ENCODE measurements at regions not wholly inside any gene's neighbourhood (a gene's known extent, or its start where the extent isn't known, plus 50 kb on each side); places are given as distances from the start of the nearest gene placed in this dataset.
A peak's percentile ranks its signal among the peaks of the same experiment; 100 is the strongest.

- Histone ChIP-seq H3K9me3 (replicated peaks in 1 of 11) (peaks cover 0 to 8% (median 0%) of the 10 kb centered on the region in 11 experiments; a peak in 2 of 22 replicates), H3K36me3 (no peaks in the 10 kb centered on the region), H3K27ac (no peak overlapping the region), H3K9ac (no peak overlapping the region), H3K27me3 (no peaks in the 10 kb centered on the region), H4K20me1 (no peaks in the 10 kb centered on the region), H3K4me3 (no peak overlapping the region), H3K4me1 (no peaks in the 10 kb centered on the region), H3K4me2 (no peak overlapping the region)
- TF ChIP-seq Cebpa-rat (IDR thresholded peaks at IDR 0.05) = no peak
These were observed 659.3 kb upstream of the ARRDC4 start for GRCh38 chr15:97301166-97301565.

- Histone ChIP-seq H3K9me3 (replicated peaks in 1 of 11) (peaks cover 0 to 6% (median 0%) of the 10 kb centered on the region in 11 experiments; a peak in 1 of 22 replicates), H3K4me3 (no peak overlapping the region), H3K9ac (no peak overlapping the region), H3K4me2 (no peak overlapping the region), H3K27ac (no peak overlapping the region), H3K4me1 (no peaks in the 10 kb centered on the region), H3K36me3 (no peaks in the 10 kb centered on the region), H4K20me1 (no peaks in the 10 kb centered on the region), H3K27me3 (no peaks in the 10 kb centered on the region)
- no peak for TF ChIP-seq Cebpa-rat (IDR thresholded peaks at IDR 0.05)
These were observed 644.1 kb upstream of the ARRDC4 start for GRCh38 chr15:97316362-97316761.

- no peak for TF ChIP-seq Cebpa-rat (IDR thresholded peaks at IDR 0.05)
- no peak overlapping the region for H3K4me2 ChIP-seq
- peaks cover 0 to 6% (median 0%) of the 10 kb centered on the region in 11 experiments; a peak in 1 of 22 replicates for H3K9me3 ChIP-seq (replicated peaks in 1 of 11)
- H3K36me3 ChIP-seq = no peaks in the 10 kb centered on the region
- H3K4me3 ChIP-seq = no peak overlapping the region
- H3K9ac ChIP-seq = no peak overlapping the region
- H3K4me1 ChIP-seq = no peaks in the 10 kb centered on the region
- no peaks in the 10 kb centered on the region for H4K20me1 ChIP-seq
- H3K27ac ChIP-seq = no peak overlapping the region
- H3K27me3 ChIP-seq = no peaks in the 10 kb centered on the region
These were observed 643.3 kb upstream of the ARRDC4 start for GRCh38 chr15:97317163-97317562.

- H3K4me1 ChIP-seq = no peaks in the 10 kb centered on the region
- no peak overlapping the region for H3K4me3 ChIP-seq
- no peak overlapping the region for H3K9ac ChIP-seq
- no peak overlapping the region for H3K27ac ChIP-seq
- H3K9me3 ChIP-seq (replicated peaks in 1 of 11) = peaks cover 0 to 6% (median 0%) of the 10 kb centered on the region in 11 experiments; a peak in 1 of 22 replicates
- H4K20me1 ChIP-seq = no peaks in the 10 kb centered on the region
- no peak for TF ChIP-seq Cebpa-rat (IDR thresholded peaks at IDR 0.05)
- H3K27me3 ChIP-seq = no peaks in the 10 kb centered on the region
- H3K4me2 ChIP-seq = no peak overlapping the region
- no peaks in the 10 kb centered on the region for H3K36me3 ChIP-seq
These were observed 641.2 kb upstream of the ARRDC4 start for GRCh38 chr15:97319291-97319690.

- Histone ChIP-seq H3K27ac (no peak overlapping the region), H3K9me3 (replicated peaks in 1 of 11) (peaks cover 0 to 10% (median 3%) of the 10 kb centered on the region in 11 experiments; a peak in 6 of 22 replicates), H3K4me2 (no peak overlapping the region), H3K27me3 (no peaks in the 10 kb centered on the region), H4K20me1 (no peaks in the 10 kb centered on the region), H3K4me3 (no peak overlapping the region), H3K36me3 (no peaks in the 10 kb centered on the region), H3K4me1 (no peaks in the 10 kb centered on the region), H3K9ac (no peak overlapping the region)
- TF ChIP-seq Cebpa-rat (IDR thresholded peaks at IDR 0.05) = no peak
These were observed 614.3 kb upstream of the ARRDC4 start for GRCh38 chr15:97346221-97346620.

GRCh38 chr15:97350813-97351212, 609.7 kb upstream of the ARRDC4 start:
- Histone ChIP-seq H3K4me2 (no peak overlapping the region), H3K9ac (no peak overlapping the region), H3K4me1 (no peaks in the 10 kb centered on the region), H3K9me3 (replicated peaks in 1 of 11) (peaks cover 0 to 8% (median 3%) of the 10 kb centered on the region in 11 experiments; a peak in 6 of 22 replicates), H3K4me3 (no peak overlapping the region), H3K36me3 (no peaks in the 10 kb centered on the region), H3K27ac (no peak overlapping the region), H4K20me1 (no peaks in the 10 kb centered on the region), H3K27me3 (no peaks in the 10 kb centered on the region)
- no peak for TF ChIP-seq Cebpa-rat (IDR thresholded peaks at IDR 0.05)

GRCh38 chr15:97383516-97383915, 577.0 kb upstream of the ARRDC4 start:
- H3K9me3 ChIP-seq (replicated peaks in 1 of 11) = no peaks in the 10 kb centered on the region
- no peak overlapping the region for H3K27ac ChIP-seq
- no peaks in the 10 kb centered on the region for H3K36me3 ChIP-seq
- H3K4me3 ChIP-seq = no peak overlapping the region
- H3K4me2 ChIP-seq = no peak overlapping the region
- H4K20me1 ChIP-seq = no peaks in the 10 kb centered on the region
- H3K9ac ChIP-seq = no peak overlapping the region
- H3K4me1 ChIP-seq = peaks cover 0 to 7% (median 0%) of the 10 kb centered on the region in 10 experiments; a peak in 3 of 20 replicates
- TF ChIP-seq Cebpa-rat (IDR thresholded peaks at IDR 0.05) = no peak
- no peaks in the 10 kb centered on the region for H3K27me3 ChIP-seq

- no peak for TF ChIP-seq Cebpa-rat (IDR thresholded peaks at IDR 0.05)
- H3K36me3 ChIP-seq = no peaks in the 10 kb centered on the region
- no peak overlapping the region for H3K4me2 ChIP-seq
- H3K27me3 ChIP-seq = no peaks in the 10 kb centered on the region
- H3K27ac ChIP-seq = no peak overlapping the region
- no peaks in the 10 kb centered on the region for H4K20me1 ChIP-seq
- peaks cover 0 to 7% (median 0%) of the 10 kb centered on the region in 10 experiments; a peak in 3 of 20 replicates for H3K4me1 ChIP-seq
- H3K9ac ChIP-seq = no peak overlapping the region
- no peak overlapping the region for H3K4me3 ChIP-seq
- H3K9me3 ChIP-seq (replicated peaks in 1 of 11) = no peaks in the 10 kb centered on the region
These were observed 573.6 kb upstream of the ARRDC4 start for GRCh38 chr15:97386940-97387339.

GRCh38 chr15:97401195-97401594, 559.3 kb upstream of the ARRDC4 start:
- 0 out of 22 replicates have a peak overlapping the region, but pooled peaks of 1 of the 11 experiments have one; percentile 44 for H3K4me2 ChIP-seq
- H3K27ac ChIP-seq = no peak overlapping the region
- H3K27me3 ChIP-seq = no peaks in the 10 kb centered on the region
- H3K9ac ChIP-seq = no peak overlapping the region
- H3K4me1 ChIP-seq = peaks cover 0 to 11% (median 5%) of the 10 kb centered on the region in 10 experiments; a peak in 7 of 20 replicates
- no peaks in the 10 kb centered on the region for H3K9me3 ChIP-seq (replicated peaks in 1 of 11)
- no peaks in the 10 kb centered on the region for H3K36me3 ChIP-seq
- H4K20me1 ChIP-seq = no peaks in the 10 kb centered on the region
- TF ChIP-seq Cebpa-rat (IDR thresholded peaks at IDR 0.05) = no peak
- H3K4me3 ChIP-seq = no peak overlapping the region

GRCh38 chr15:97401970-97402369, 558.5 kb upstream of the ARRDC4 start:
- H3K27me3 ChIP-seq = no peaks in the 10 kb centered on the region
- H3K4me2 ChIP-seq = no peak overlapping the region
- no peak overlapping the region for H3K4me3 ChIP-seq
- H3K9me3 ChIP-seq (replicated peaks in 1 of 11) = no peaks in the 10 kb centered on the region
- peaks cover 0 to 11% (median 5%) of the 10 kb centered on the region in 10 experiments; a peak in 7 of 20 replicates for H3K4me1 ChIP-seq
- TF ChIP-seq Cebpa-rat (IDR thresholded peaks at IDR 0.05) = no peak
- no peak overlapping the region for H3K27ac ChIP-seq
- no peak overlapping the region for H3K9ac ChIP-seq
- no peaks in the 10 kb centered on the region for H3K36me3 ChIP-seq
- H4K20me1 ChIP-seq = no peaks in the 10 kb centered on the region

All from BLaER1 treated with 17β-estradiol and CSF1 and Interleukin-3, amounts not matched to agents 10 nM and 100 nM (cell line).